PFSK-1 (cell line): ENCODE measurements at regions not wholly inside any gene's neighbourhood (a gene's known extent, or its start where the extent isn't known, plus 50 kb on each side); places are given as distances from the start of the nearest gene placed in this dataset.

ENCODE experiments used
- FOXP2 ChIP-seq: optimal IDR thresholded peaks from 2 replicates; pipeline ENCODE3; 2011; ENCODE audit warnings: borderline replicate concordance, control low read depth, inconsistent platforms; ENCODE audit not compliant: insufficient read depth; ENCODE audit errors: extremely low read length, extremely low read depth
- POLR2AphosphoS5 ChIP-seq: IDR thresholded peaks from 2 replicates; pipeline ENCODE4 v1.6.1; 2012; ENCODE audit warnings: low read depth, mild to moderate bottlenecking, control low read depth, low read length, moderate library complexity
- REST ChIP-seq, 2 experiments: IDR thresholded peaks; 2 replicates each; pipeline versions ENCODE4 v1.6.1 to v1.8.0; 2011 to 2012; ENCODE audit warnings: low read depth in 2 of 2, low read length in 2 of 2, control low read depth in 1 of 2, inconsistent platforms in 1 of 2, mild to moderate bottlenecking in 1 of 2, moderate library complexity in 1 of 2; ENCODE audit not compliant: insufficient read depth in 1 of 2
- SIN3A ChIP-seq: IDR thresholded peaks from 2 replicates; pipeline ENCODE4 v1.6.1; 2012; ENCODE audit warnings: mild to moderate bottlenecking, low read length, moderate library complexity, borderline replicate concordance; ENCODE audit not compliant: insufficient read depth
- TAF1 ChIP-seq: IDR thresholded peaks from 2 replicates; pipeline ENCODE4 v1.6.1; 2012; ENCODE audit warnings: low read length, control low read depth, borderline replicate concordance; ENCODE audit not compliant: insufficient read depth

GRCh38 chr9:38212016-38212415 lies 143.0 kb upstream of the SHB start:
- TF ChIP-seq TAF1 (no peak), SIN3A (no peak), REST (IDR thresholded peaks at IDR 0.05; ENCODE audit: insufficient read depth in 1 of 2, low read depth in 2 of 2, low read length in 2 of 2) (no peak), FOXP2 (no peak), POLR2AphosphoS5 (no peak)

GRCh38 chr9:38211002-38211401 lies 142.0 kb upstream of the SHB start:
- TF ChIP-seq POLR2AphosphoS5 (no peak), REST (IDR thresholded peaks at IDR 0.05; ENCODE audit: insufficient read depth in 1 of 2, low read depth in 2 of 2, low read length in 2 of 2) (no peak), SIN3A (no peak), TAF1 (no peak), FOXP2 (no peak)

GRCh38 chr9:38208206-38208901 lies 139.3 kb upstream of the SHB start:
- TF ChIP-seq TAF1 (no peak), FOXP2 (no peak), REST (IDR thresholded peaks at IDR 0.05; ENCODE audit: insufficient read depth in 1 of 2, low read depth in 2 of 2, low read length in 2 of 2) (no peak), POLR2AphosphoS5 (no peak), SIN3A (no peak)

- TF ChIP-seq FOXP2 (no peak), TAF1 (no peak), POLR2AphosphoS5 (no peak), REST (IDR thresholded peaks at IDR 0.05; ENCODE audit: insufficient read depth in 1 of 2, low read depth in 2 of 2, low read length in 2 of 2) (no peak), SIN3A (no peak)
Measured at GRCh38 chr9:38207247-38207778, 138.3 kb upstream of the SHB start.

GRCh38 chr9:38205279-38205678 lies 136.3 kb upstream of the SHB start:
- TF ChIP-seq REST (IDR thresholded peaks at IDR 0.05; ENCODE audit: insufficient read depth in 1 of 2, low read depth in 2 of 2, low read length in 2 of 2) (no peak), POLR2AphosphoS5 (no peak), TAF1 (no peak), FOXP2 (no peak), SIN3A (no peak)
